Retinal pigment epithelial cell (primary cell): ENCODE measurements at regions not wholly inside any gene's neighbourhood (a gene's known extent, or its start where the extent isn't known, plus 50 kb on each side); places are given as distances from the start of the nearest gene placed in this dataset.

Experiments used
- DNase-seq: peaks from one replicate; pipeline ENCODE4 v3.0.0-alpha.2; 2010; ENCODE audit warnings: low read depth
- H3K4me3 ChIP-seq: 2 replicates; pipeline ENCODE4 v1.5.1; 2011; ENCODE audit warnings: mild to moderate bottlenecking, low read length, control low read depth, moderate library complexity
- TF ChIP-seq, protein P1 (sequence below): conservative IDR thresholded peaks from 2 replicates; pipeline ENCODE4 v1.5.1; 2011; ENCODE audit warnings: low read depth, low read length, control low read depth, inconsistent platforms

GRCh38 chr12:66768293-66768692 lies 89.4 kb upstream of the GRIP1 start:
- H3K4me3 ChIP-seq: no peak overlapping the region
- no peak for DNase-seq
- TF ChIP-seq, protein P1, sequence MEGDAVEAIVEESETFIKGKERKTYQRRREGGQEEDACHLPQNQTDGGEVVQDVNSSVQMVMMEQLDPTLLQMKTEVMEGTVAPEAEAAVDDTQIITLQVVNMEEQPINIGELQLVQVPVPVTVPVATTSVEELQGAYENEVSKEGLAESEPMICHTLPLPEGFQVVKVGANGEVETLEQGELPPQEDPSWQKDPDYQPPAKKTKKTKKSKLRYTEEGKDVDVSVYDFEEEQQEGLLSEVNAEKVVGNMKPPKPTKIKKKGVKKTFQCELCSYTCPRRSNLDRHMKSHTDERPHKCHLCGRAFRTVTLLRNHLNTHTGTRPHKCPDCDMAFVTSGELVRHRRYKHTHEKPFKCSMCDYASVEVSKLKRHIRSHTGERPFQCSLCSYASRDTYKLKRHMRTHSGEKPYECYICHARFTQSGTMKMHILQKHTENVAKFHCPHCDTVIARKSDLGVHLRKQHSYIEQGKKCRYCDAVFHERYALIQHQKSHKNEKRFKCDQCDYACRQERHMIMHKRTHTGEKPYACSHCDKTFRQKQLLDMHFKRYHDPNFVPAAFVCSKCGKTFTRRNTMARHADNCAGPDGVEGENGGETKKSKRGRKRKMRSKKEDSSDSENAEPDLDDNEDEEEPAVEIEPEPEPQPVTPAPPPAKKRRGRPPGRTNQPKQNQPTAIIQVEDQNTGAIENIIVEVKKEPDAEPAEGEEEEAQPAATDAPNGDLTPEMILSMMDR: no peak

- TF ChIP-seq, protein P1: no peak
- DNase-seq: no peak
- H3K4me3 ChIP-seq: no peak overlapping the region
Measured at GRCh38 chr12:66774929-66775328, 96.1 kb upstream of the GRIP1 start.

DNA sequence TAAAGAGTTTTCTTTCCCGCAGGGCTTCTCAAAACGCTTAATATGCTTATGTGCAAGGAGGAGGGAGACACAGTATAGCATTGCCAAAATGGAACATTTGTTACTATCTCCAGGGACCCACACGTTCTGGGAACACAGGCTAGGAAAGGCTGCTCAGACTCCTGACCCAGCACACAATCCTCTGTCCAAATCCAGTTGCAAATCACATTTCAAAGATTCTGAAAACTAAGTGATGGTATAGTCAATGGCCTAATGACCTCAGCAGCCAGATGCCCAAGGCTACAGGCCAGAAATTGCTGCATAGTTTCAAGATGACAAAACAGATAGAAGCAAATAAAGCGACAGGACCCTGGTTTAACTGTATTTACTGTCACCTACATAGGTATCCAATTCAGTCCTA lies 97.0 kb upstream of the GRIP1 start:
- TF ChIP-seq, protein P1: no peak
- DNase-seq: no peak
- H3K4me3 ChIP-seq: no peak overlapping the region

- TF ChIP-seq, protein P1: no peak
- no peak overlapping the region for H3K4me3 ChIP-seq
- no peak for DNase-seq
Measured at GRCh38 chr12:66776974-66777373, 98.1 kb upstream of the GRIP1 start.

DNA sequence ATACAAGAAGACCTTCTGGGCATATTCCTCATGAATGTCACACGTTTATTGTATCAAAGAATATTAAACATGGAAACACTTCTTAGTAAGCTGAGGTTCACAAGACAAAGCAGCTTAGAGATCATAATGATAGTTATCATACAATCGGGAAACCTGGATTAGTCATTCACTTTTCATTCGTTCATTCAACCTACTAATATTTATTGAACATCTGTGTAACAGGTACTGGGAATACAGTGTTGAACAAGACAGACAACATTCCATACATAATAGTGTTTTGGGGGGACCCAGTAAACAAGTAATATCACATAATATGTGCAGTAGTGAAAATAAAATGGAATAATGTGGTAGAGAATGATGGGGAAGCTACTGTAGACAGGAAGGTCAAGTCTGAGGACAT lies 100.6 kb upstream of the GRIP1 start:
- no peak for DNase-seq
- TF ChIP-seq, protein P1: no peak
- no peak overlapping the region for H3K4me3 ChIP-seq

- no peak overlapping the region for H3K4me3 ChIP-seq
- DNase-seq: no peak
- TF ChIP-seq, protein P1: no peak
Measured at GRCh38 chr12:66786531-66787308, 107.8 kb upstream of the GRIP1 start.

GRCh38 chr12:66799551-66799950 lies 120.7 kb upstream of the GRIP1 start:
- no peak overlapping the region for H3K4me3 ChIP-seq
- no peak for DNase-seq
- TF ChIP-seq, protein P1: no peak
